Neural cell (in vitro differentiated cells): ENCODE measurements at regions not wholly inside any gene's neighbourhood (a gene's known extent, or its start where the extent isn't known, plus 50 kb on each side); places are given as distances from the start of the nearest gene placed in this dataset.

Experiments
- H2AFZ ChIP-seq: fragments of 200-600, 300-800 bp; sonication (generic), shearing (Covaris generic); 2 replicates; pipeline ENCODE4 v1.6.0; 2014; ENCODE audit warnings: low read depth, mild to moderate bottlenecking, antibody characterized with exemption, low read length, moderate library complexity
- H3F3A ChIP-seq: fragments of 200-600 bp; shearing (Covaris generic); 2 replicates; pipeline ENCODE4 v1.6.1; 2016; ENCODE audit warnings: mild to moderate bottlenecking, moderate library complexity, mixed read lengths, antibody characterized with exemption, low read length; ENCODE audit not compliant: insufficient read depth, poor library complexity, severe bottlenecking
- H3K27ac ChIP-seq: fragments of 200-600, 300-800 bp; sonication (generic), shearing (Covaris generic); 2 replicates; pipeline ENCODE4 v1.5.1; 2014; ENCODE audit warnings: mild to moderate bottlenecking, low read length, moderate library complexity
- H3K27me3 ChIP-seq: fragments of 300-800, 200-600 bp; sonication (generic), shearing (Covaris generic); 2 replicates; pipeline ENCODE4 v1.6.0; 2014; ENCODE audit warnings: mild to moderate bottlenecking, low read depth, low read length, moderate library complexity; ENCODE audit not compliant: insufficient read depth
- H3K36me3 ChIP-seq: fragments of 300-800, 200-600 bp; sonication (generic), shearing (Covaris generic); 2 replicates; pipeline ENCODE4 v1.5.1; 2014; ENCODE audit warnings: mild to moderate bottlenecking, antibody characterized with exemption, low read length, moderate library complexity; ENCODE audit not compliant: insufficient read depth
- H3K4me2 ChIP-seq: fragments of 300-800, 200-600 bp; sonication (generic), shearing (Covaris generic); 2 replicates; pipeline ENCODE4 v1.6.0; 2014; ENCODE audit warnings: mild to moderate bottlenecking, low read length
- H3K4me3 ChIP-seq: fragments of 300-800, 200-600 bp; sonication (generic), shearing (Covaris generic); 2 replicates; pipeline ENCODE4 v1.5.1; 2014; ENCODE audit warnings: mild to moderate bottlenecking, low read length, moderate library complexity
- H3K79me2 ChIP-seq: fragments of 200-600 bp; shearing (Covaris generic); replicated peaks from 2 replicates; pipeline ENCODE4 v1.6.0; 2014; ENCODE audit warnings: mild to moderate bottlenecking, low read length, moderate library complexity; ENCODE audit not compliant: insufficient read depth
- H3K9ac ChIP-seq: fragments of 300-800, 200-600 bp; sonication (generic), shearing (Covaris generic); 2 replicates; pipeline ENCODE4 v1.6.1; 2016; ENCODE audit warnings: mild to moderate bottlenecking, low read length, mixed read lengths
- H3K9me2 ChIP-seq: fragments of 200-600 bp; shearing (Covaris generic); 2 replicates; pipeline ENCODE4 v1.6.1; 2016; ENCODE audit warnings: mild to moderate bottlenecking, low read length, mixed read lengths; ENCODE audit not compliant: insufficient read depth
- H3K9me3 ChIP-seq: fragments of 200-600, 300-800 bp; sonication (generic), shearing (Covaris generic); 2 replicates; pipeline ENCODE4 v1.6.1; 2016; ENCODE audit warnings: mild to moderate bottlenecking, mixed run types, low read length, moderate library complexity, mixed read lengths
- H4K20me1 ChIP-seq: fragments of 200-600 bp; shearing (Covaris generic); 2 replicates; pipeline ENCODE4 v1.6.1; 2016; ENCODE audit warnings: mild to moderate bottlenecking, mixed run types; ENCODE audit not compliant: insufficient read depth
- EP300 ChIP-seq: fragments of 450-650 bp; conservative IDR thresholded peaks from 2 replicates; pipeline ENCODE4 v1.6.1; 2014; ENCODE audit warnings: antibody characterized with exemption, mild to moderate bottlenecking, moderate library complexity; ENCODE audit not compliant: poor library complexity, severe bottlenecking
- EZH2 ChIP-seq: fragments of 200-600, 300-800 bp; shearing (Covaris generic), sonication (generic); IDR thresholded peaks from 2 replicates; pipeline ENCODE4 v1.6.1; 2014; ENCODE audit warnings: antibody characterized with exemption, low read length, borderline replicate concordance, mild to moderate bottlenecking; ENCODE audit not compliant: insufficient read depth, poor library complexity, severe bottlenecking
- MXI1 ChIP-seq: fragments of 450-650 bp; conservative IDR thresholded peaks from 2 replicates; pipeline ENCODE4 v1.6.1; 2014; ENCODE audit warnings: antibody characterized with exemption, mild to moderate bottlenecking; ENCODE audit not compliant: poor library complexity, severe bottlenecking
- POLR2AphosphoS5 ChIP-seq: IDR thresholded peaks from 2 replicates; pipeline ENCODE4 v1.6.1; 2012
- RAD21 ChIP-seq: fragments of 450-650 bp; conservative IDR thresholded peaks from 2 replicates; pipeline ENCODE4 v1.6.1; 2014; ENCODE audit warnings: antibody characterized with exemption, mild to moderate bottlenecking, moderate library complexity
- SMC3 ChIP-seq: fragments of 450-650 bp; conservative IDR thresholded peaks from 2 replicates; pipeline ENCODE4 v1.6.1; 2014; ENCODE audit warnings: antibody characterized with exemption, mild to moderate bottlenecking, moderate library complexity; ENCODE audit not compliant: poor library complexity
- TAF1 ChIP-seq: IDR thresholded peaks from 2 replicates; pipeline ENCODE4 v1.6.1; 2012; ENCODE audit warnings: low read depth
- TF ChIP-seq, protein P1 (sequence below): IDR thresholded peaks from 2 replicates; pipeline ENCODE4 v1.6.1; 2012; ENCODE audit warnings: borderline replicate concordance
- TF ChIP-seq, protein P2 (sequence below): fragments of 450-650 bp; IDR thresholded peaks from 2 replicates; pipeline ENCODE4 v1.5.1; 2014; ENCODE audit warnings: antibody characterized with exemption, mild to moderate bottlenecking, moderate library complexity; ENCODE audit not compliant: poor library complexity, severe bottlenecking

DNA sequence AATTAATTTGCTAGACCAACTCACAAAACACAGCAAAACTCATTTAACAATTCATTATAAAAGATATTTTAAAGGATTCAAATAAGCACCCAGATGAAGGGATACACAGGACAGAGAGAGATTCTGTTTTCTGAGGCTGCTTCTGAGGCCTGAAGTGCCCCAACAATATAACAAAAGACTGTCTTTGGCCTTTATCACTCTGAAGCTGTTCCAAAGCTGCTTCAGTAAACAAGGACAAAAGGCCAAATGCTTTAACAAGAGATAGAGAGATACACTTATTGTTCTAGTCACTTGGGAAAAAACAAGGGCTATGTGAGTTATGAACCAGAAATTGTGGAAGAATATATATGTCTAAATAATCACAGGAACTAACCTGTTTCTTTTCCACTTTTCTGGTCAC, 223.7 kb downstream of the CXCL12 start:
- no peaks in the 10 kb centered on the region for H3K36me3 ChIP-seq
- H3K9me2 ChIP-seq, result no peaks in the 10 kb centered on the region
- no peak overlapping the region for H3K27ac ChIP-seq
- H3K9me3 ChIP-seq, result no peaks in the 10 kb centered on the region
- TF ChIP-seq EP300, result no peak
- TF ChIP-seq, protein P1, sequence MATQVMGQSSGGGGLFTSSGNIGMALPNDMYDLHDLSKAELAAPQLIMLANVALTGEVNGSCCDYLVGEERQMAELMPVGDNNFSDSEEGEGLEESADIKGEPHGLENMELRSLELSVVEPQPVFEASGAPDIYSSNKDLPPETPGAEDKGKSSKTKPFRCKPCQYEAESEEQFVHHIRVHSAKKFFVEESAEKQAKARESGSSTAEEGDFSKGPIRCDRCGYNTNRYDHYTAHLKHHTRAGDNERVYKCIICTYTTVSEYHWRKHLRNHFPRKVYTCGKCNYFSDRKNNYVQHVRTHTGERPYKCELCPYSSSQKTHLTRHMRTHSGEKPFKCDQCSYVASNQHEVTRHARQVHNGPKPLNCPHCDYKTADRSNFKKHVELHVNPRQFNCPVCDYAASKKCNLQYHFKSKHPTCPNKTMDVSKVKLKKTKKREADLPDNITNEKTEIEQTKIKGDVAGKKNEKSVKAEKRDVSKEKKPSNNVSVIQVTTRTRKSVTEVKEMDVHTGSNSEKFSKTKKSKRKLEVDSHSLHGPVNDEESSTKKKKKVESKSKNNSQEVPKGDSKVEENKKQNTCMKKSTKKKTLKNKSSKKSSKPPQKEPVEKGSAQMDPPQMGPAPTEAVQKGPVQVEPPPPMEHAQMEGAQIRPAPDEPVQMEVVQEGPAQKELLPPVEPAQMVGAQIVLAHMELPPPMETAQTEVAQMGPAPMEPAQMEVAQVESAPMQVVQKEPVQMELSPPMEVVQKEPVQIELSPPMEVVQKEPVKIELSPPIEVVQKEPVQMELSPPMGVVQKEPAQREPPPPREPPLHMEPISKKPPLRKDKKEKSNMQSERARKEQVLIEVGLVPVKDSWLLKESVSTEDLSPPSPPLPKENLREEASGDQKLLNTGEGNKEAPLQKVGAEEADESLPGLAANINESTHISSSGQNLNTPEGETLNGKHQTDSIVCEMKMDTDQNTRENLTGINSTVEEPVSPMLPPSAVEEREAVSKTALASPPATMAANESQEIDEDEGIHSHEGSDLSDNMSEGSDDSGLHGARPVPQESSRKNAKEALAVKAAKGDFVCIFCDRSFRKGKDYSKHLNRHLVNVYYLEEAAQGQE, result no peak
- H3K4me2 ChIP-seq, result no peak overlapping the region
- H2AFZ ChIP-seq, result no peak overlapping the region
- H3K79me2 ChIP-seq, result no peaks in the 10 kb centered on the region
- H3K27me3 ChIP-seq, result no peaks in the 10 kb centered on the region
- H3K9ac ChIP-seq, result no peak overlapping the region
- no peaks in the 10 kb centered on the region for H3F3A ChIP-seq
- H4K20me1 ChIP-seq, result no peaks in the 10 kb centered on the region
- H3K4me3 ChIP-seq, result no peak overlapping the region

DNA sequence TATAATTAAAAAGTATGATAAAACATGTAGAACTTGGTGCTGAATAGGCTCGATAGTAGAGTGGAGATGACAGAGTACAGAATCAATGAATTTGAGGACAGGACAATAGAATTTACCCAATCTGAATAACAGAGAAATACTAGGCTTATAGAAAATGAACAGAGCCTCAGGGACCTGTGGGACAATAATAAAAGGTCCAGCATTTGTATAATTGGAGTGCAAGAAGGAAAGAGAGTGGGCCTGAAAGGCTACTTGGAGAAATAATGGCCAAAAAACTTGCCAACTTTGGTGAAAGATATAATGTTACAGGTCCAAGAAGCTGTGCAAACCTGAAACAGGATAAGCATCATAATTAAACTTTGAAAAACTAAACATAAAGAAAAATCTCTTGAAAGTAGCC, 227.3 kb downstream of the CXCL12 start:
- no peaks in the 10 kb centered on the region for H3K79me2 ChIP-seq
- no peaks in the 10 kb centered on the region for H3K9me3 ChIP-seq
- H2AFZ ChIP-seq, result no peak overlapping the region
- no peaks in the 10 kb centered on the region for H3K36me3 ChIP-seq
- no peak overlapping the region for H3K27ac ChIP-seq
- H4K20me1 ChIP-seq, result no peaks in the 10 kb centered on the region
- H3K9ac ChIP-seq, result no peak overlapping the region
- no peak overlapping the region for H3K4me3 ChIP-seq
- no peaks in the 10 kb centered on the region for H3F3A ChIP-seq
- no peak overlapping the region for H3K4me2 ChIP-seq
- H3K27me3 ChIP-seq, result no peaks in the 10 kb centered on the region
- TF ChIP-seq, protein P2, sequence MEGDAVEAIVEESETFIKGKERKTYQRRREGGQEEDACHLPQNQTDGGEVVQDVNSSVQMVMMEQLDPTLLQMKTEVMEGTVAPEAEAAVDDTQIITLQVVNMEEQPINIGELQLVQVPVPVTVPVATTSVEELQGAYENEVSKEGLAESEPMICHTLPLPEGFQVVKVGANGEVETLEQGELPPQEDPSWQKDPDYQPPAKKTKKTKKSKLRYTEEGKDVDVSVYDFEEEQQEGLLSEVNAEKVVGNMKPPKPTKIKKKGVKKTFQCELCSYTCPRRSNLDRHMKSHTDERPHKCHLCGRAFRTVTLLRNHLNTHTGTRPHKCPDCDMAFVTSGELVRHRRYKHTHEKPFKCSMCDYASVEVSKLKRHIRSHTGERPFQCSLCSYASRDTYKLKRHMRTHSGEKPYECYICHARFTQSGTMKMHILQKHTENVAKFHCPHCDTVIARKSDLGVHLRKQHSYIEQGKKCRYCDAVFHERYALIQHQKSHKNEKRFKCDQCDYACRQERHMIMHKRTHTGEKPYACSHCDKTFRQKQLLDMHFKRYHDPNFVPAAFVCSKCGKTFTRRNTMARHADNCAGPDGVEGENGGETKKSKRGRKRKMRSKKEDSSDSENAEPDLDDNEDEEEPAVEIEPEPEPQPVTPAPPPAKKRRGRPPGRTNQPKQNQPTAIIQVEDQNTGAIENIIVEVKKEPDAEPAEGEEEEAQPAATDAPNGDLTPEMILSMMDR, result no peak
- TF ChIP-seq TAF1 (no peak), MXI1 (no peak), EP300 (no peak), SMC3 (no peak), POLR2AphosphoS5 (no peak), EZH2 (no peak), RAD21 (no peak)
- TF ChIP-seq, protein P1, result no peak
- no peaks in the 10 kb centered on the region for H3K9me2 ChIP-seq
